GM21723 (cell line): ENCODE measurements at regions not wholly inside any gene's neighbourhood (a gene's known extent, or its start where the extent isn't known, plus 50 kb on each side); places are given as distances from the start of the nearest gene placed in this dataset.
"Not testable (repeated sequence)": the region's sequence is repeated elsewhere in the genome, so short reads cannot be mapped to it uniquely, and the experiment has no call there.

Experiments
- ATAC-seq: cut with Tn5 transposase; IDR thresholded peaks from one replicate; pipeline ENCODE4 v1.9.1; 2021; ENCODE audit warnings: mild to moderate bottlenecking, moderate library complexity; ENCODE audit not compliant: unreplicated experiment

- not testable (repeated sequence) for ATAC-seq
Observed at GRCh38 chr7:112592565-112593263, 111.9 kb downstream of the LSMEM1 start.

DNA sequence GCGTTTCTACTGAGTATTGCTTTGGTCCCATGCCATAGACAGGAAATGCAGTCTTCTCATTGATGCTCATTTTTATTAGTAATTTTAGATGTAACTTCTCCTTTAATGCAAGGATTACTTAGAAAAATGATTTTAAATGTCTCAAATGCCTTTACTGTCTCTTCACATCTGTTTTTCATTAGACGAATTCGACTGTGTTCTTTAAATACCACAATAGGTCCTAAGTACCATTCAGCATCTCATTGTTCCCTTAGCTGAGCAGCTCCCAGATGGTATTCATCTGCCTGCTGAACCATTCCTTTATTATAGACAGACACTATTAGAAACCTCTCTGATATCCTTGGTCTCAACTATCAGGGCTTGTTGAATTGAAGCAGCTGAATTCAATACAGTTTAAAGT is 113.6 kb downstream of the LSMEM1 start:
- no peak for ATAC-seq

GRCh38 chr7:112596260-112596659 is 115.5 kb downstream of the LSMEM1 start:
- no peak for ATAC-seq

DNA sequence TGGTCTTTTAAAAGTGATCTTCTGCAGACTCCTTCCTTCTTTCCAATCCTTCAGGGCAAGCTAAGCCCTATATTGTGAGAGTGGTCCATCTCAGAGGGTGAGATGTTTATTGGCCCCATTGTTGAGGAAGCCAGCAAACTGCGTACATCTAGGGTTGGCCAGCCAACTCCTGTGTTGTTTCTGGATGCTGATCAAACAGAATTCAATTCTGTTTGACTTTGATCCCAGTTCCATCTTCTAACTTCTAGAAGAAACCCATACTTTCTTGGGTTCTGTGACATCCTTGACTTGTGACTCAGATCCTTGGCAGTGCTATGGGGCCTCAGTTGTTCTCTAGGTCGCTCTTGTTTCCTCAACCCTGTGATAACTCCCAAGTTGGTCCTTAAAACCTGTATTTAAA is 116.2 kb downstream of the LSMEM1 start:
- no peak for ATAC-seq

GRCh38 chr7:112603673-112604072 is 122.9 kb downstream of the LSMEM1 start:
- ATAC-seq, result no peak

- no peak for ATAC-seq
Observed at GRCh38 chr7:112610636-112611035, 129.8 kb downstream of the LSMEM1 start.

- no peak for ATAC-seq
Observed at GRCh38 chr7:112615701-112616100, 134.9 kb downstream of the LSMEM1 start.

- no peak for ATAC-seq
Observed at GRCh38 chr7:112616295-112616694, 135.5 kb downstream of the LSMEM1 start.

DNA sequence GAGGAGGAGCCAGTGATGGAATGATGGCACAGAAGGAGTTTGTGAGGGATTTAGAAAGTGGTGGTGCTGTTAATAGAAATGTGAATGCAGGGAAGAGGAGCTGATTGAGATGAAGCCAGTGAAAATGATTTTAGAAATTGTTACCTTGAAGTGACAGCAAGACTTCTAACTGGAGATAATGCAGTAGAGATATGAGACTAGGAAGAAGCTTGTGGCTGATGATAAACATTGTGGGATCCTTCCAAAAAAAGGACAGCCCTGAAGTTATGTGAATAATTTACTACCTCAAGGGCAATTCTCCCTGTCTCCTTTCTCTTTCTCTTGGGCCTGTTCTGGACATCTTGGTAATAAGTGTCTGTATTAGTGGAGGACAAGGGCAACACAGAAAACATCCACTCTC is 138.6 kb downstream of the LSMEM1 start:
- ATAC-seq, result no peak

DNA sequence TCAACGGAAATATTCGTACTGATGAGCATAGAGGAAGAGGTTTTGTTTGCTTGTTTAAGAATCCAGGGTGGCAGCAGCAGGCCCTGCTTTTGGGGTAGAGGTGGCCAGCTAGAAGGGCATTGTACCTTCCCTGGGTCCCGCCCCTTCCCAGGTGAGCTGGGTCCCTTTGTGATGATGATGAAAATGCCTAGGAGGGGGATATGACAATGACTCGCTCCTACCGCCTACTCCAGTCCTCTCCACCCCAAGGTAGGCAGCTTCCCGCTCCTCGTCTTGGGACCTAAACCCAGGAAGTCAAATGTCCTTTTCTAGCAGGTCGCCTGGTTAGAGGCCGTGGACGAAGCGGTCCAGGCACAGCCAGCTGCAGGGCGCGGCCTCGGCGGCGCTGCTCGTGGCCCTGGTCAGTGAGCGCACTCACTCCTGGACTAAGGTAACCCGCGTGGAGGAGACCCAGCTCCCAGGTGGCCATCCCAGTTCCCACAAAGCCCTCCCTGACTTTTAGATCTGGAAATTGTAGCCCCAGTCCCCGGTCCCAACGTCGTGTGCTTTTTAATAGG is 141.4 kb downstream of the LSMEM1 start:
- no peak for ATAC-seq

GRCh38 chr7:112624416-112624815 is 143.6 kb downstream of the LSMEM1 start:
- ATAC-seq, result no peak

- ATAC-seq, result no peak
Observed at GRCh38 chr7:112630565-112630964, 149.8 kb downstream of the LSMEM1 start.

GRCh38 chr7:112634107-112634506 is 153.3 kb downstream of the LSMEM1 start:
- ATAC-seq, result no peak

DNA sequence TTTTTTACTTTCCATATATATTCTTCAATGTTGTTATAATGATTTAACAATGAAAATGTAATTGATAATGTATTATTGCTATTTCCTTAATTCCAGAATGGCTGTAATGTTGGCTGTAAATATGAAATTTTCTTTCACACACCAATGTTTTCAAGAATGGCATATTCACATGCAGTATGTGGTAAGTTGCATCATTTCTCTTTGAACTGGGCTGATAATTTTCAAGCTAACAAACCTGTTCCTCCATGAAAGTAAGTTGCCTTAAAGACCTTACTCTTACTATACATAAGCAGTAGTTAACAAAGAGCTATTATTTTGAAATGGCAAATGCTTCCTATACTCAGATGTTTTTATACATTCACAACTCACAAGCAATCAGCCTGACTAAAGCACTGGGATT is 154.5 kb downstream of the TMEM168 start:
- no peak for ATAC-seq

DNA sequence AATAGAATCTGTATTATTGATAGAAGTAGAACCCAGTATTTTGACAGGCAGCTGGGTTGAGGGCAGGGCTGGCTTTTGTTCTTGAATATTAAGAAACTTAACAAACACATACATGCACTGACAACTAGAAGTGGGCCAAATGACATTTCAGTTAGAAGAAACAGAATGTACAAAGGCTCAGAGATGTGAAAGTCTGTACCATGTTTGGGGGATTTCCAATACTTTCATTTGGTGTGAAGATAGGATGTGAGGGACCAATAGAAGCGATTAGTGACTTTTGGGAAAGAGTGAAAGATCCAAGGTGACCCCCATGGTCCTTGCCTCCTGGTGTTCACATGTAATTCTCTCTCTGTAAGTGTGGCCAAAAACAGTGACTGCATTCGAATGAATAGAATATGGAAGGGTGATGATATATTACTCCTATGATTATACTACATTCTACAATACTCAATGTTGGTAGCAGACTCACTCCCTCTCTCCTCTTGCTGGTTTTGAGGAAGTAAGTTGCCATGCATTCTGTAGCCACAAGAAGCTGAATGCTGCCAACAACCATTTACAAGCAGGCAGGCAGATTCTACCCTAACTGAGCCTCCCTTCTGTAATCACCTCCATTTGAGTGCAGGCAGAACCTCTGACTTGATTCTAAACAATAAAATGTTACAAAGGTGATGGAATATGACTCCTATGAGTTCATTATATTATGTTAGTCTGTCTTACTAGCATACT is 151.4 kb downstream of the TMEM168 start:
- no peak for ATAC-seq

DNA sequence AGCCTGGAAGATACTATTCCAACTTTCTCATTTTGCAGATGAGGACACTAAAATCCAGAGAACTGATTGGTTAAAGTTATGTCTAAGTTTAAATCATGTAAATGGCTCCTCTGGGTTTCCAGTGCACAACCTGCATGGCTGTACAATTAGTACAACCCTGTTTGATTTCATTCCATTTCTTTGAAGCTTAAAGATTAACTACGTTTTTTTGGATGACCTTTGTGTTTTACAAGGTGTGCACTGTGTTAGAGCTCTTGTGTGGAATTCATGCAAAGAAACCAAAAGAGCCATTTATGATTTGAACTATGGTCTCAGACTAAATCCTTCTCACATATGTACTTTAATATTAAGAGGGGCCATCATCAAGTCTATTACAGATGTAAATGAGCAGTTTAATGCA is 149.5 kb downstream of the TMEM168 start:
- no peak for ATAC-seq

DNA sequence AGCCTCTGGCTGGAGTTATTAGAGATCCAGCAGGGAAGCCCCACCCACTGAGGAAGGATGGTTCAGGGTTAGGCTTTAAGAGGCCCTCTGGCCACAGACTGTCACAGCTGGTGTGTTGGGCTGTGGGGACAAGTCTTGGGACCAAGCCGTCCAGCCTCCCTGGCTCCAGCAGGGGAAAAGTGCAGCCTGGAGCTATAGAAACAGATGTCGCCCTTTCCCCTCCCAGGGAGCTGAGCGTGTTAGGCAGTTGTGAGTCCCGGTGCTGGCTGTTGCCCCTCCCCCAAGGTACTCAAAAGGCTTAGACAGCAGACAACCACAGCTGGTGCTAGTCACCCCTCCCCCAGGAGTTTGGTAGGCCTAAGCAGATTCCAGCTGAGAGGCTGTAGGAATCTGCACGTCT is 143.4 kb downstream of the TMEM168 start:
- no peak for ATAC-seq

DNA sequence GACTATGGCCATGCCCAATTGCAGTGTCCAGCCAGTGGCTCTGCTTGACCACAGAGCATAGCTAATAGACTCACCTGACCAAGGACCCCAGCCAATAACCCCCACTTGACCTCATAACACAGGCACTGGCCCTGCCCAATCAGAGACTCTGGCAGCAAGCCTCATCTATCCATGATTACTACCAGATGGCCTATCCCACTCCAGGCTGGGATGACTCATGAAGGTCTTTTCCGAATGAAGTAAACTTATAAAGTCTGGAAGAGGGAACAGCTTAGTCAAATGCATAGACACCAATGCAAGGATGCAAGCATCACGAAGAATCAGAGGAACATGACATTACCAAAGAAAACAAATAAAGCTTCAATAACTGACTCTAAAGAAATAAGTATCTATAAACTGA is 141.4 kb downstream of the TMEM168 start:
- no peak for ATAC-seq

- ATAC-seq, result no peak
Observed at GRCh38 chr7:112649560-112649959, 140.6 kb downstream of the TMEM168 start.

DNA sequence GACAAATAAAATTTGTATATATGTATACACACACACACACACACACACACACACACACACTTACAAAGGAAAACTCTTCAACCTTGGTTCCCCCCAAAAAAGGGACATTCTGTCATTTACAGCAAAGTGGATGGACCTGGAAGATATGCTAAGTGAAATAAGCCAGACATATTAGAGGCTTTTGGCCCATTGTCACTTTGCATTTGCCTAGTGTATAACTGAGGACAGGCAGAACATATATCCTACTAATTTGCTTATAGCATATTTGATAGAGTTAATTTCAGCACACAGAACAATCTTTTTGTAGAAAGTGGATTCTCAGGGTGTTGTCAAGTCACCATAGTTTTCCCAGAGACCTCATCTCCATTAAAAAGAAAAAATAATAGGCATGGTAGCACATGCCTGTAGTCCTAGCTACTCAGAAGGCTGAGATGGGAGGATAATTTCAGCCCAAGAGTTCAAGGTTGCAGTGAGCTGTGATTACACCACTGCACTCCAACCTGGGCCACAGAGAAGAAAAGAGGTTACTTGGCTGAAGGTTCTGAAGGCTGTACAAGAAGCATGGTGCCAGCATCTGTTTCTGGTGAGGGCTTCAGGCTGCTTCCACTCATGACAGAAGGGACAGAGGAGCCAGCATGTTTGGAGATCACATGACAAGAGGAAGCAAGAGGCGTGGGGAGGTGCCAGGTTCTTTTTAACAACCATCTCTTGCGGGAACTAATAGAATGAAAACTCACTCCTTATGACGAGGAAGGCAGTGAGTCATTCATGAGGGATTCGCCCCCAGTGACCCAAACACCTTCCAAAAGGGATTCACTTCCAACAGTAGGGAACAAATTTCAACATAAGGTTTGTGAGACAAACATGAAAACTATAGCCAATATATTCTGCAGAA is 135.6 kb downstream of the TMEM168 start:
- ATAC-seq, result no peak

- ATAC-seq, result no peak
Observed at GRCh38 chr7:112665709-112666108, 124.5 kb downstream of the TMEM168 start.
